NCI-H82 treated with DMSO at 0.1 percent for 48 hours (cell line): ENCODE measurements at regions not wholly inside any gene's neighbourhood (a gene's known extent, or its start where the extent isn't known, plus 50 kb on each side); places are given as distances from the start of the nearest gene placed in this dataset.

Experiments used
- DNase-seq: peaks from one replicate; lab custom pipeline; 2025; ENCODE audit not compliant: unreplicated experiment; lab: John Stamatoyannopoulos, UW

GRCh38 chr4:124555959-124556358 lies 156.6 kb downstream of the ANKRD50 start:
- DNase-seq = peak; percentile 15

- DNase-seq = no peak
These were observed 148.4 kb downstream of the ANKRD50 start for GRCh38 chr4:124564121-124564520.

GRCh38 chr4:124565371-124565770 lies 147.2 kb downstream of the ANKRD50 start:
- DNase-seq = no peak

- no peak for DNase-seq
These were observed 146.5 kb downstream of the ANKRD50 start for GRCh38 chr4:124566030-124566429.

GRCh38 chr4:124573056-124573455 lies 139.5 kb downstream of the ANKRD50 start:
- no peak for DNase-seq

GRCh38 chr4:124579896-124580295 lies 132.6 kb downstream of the ANKRD50 start:
- no peak for DNase-seq

GRCh38 chr4:124583797-124584196 lies 128.7 kb downstream of the ANKRD50 start:
- DNase-seq = no peak

- no peak for DNase-seq
These were observed 122.7 kb downstream of the ANKRD50 start for GRCh38 chr4:124589786-124590185.

GRCh38 chr4:124590480-124590879 lies 122.1 kb downstream of the ANKRD50 start:
- no peak for DNase-seq

GRCh38 chr4:124591637-124592036 lies 120.9 kb downstream of the ANKRD50 start:
- DNase-seq = no peak

- DNase-seq = no peak
These were observed 119.0 kb downstream of the ANKRD50 start for GRCh38 chr4:124593494-124593893.

- DNase-seq = no peak
These were observed 117.6 kb downstream of the ANKRD50 start for GRCh38 chr4:124594945-124595344.

GRCh38 chr4:124596816-124597215 lies 115.7 kb downstream of the ANKRD50 start:
- peak; percentile 15 for DNase-seq

- DNase-seq = no peak
These were observed 102.3 kb downstream of the ANKRD50 start for GRCh38 chr4:124610211-124610610.
